GM12878 (cell line): ENCODE measurements at regions not wholly inside any gene's neighbourhood (a gene's known extent, or its start where the extent isn't known, plus 50 kb on each side); places are given as distances from the start of the nearest gene placed in this dataset.

ENCODE experiments used
- ATAC-seq: fragments of 200-7000 bp; cut with Tn5 transposase; 3 replicates; pipeline ENCODE4 v1.9.1; 2020; ENCODE audit warnings: mild to moderate bottlenecking, moderate library complexity
- BruUV-seq: library from RNA; stranded (reverse); fragments of 400-500 nt; replicated peaks from 2 replicates; lab custom pipeline; 2021; lab: Mats Ljungman, UMichigan
- CTCF ChIA-PET: fragments of 300-600 bp; sonication (Branson Sonifier 250); formaldehyde crosslinking; extraction: SDS; loops from one replicate; lab custom pipeline; 2021; ENCODE audit warnings: inconsistent platforms; lab: Yijun Ruan, JAX
- POLR2A ChIA-PET: fragments of 350-600 bp; formaldehyde crosslinking; extraction: SDS; loops from one replicate; lab custom pipeline; 2021; ENCODE audit warnings: inconsistent platforms; lab: Charles Lee
- RAD21 ChIA-PET: fragments of 300-600 bp; sonication (Branson Sonifier 250); formaldehyde crosslinking; loops from one replicate; lab custom pipeline; 2023; ENCODE audit warnings: antibody characterized with exemption; ENCODE audit not compliant: unreplicated experiment; lab: Charles Lee
- SMC1A ChIA-PET: fragments of 300-600 bp; sonication (Branson Sonifier 250); formaldehyde crosslinking; loops from one replicate; lab custom pipeline; 2023; ENCODE audit not compliant: unreplicated experiment, uncharacterized antibody; lab: Charles Lee
- DNase-seq: peaks from one replicate; pipeline ENCODE4 v3.0.0-alpha.2; 2011; ENCODE audit warnings: low read depth, low spot score
- FAIRE-seq: peaks from 3 replicates; lab custom pipeline; 2011; peaks lifted over from hg19 to GRCh38; lab: Jason Lieb, UNC
- H2AFZ ChIP-seq: 2 replicates; pipeline ENCODE4 v1.6.0; 2011; ENCODE audit warnings: low read depth, low read length, control low read depth; ENCODE audit not compliant: control insufficient read depth
- H3K27ac ChIP-seq: 2 replicates; pipeline ENCODE4 v1.5.1; 2011; ENCODE audit warnings: control low read depth; ENCODE audit not compliant: control insufficient read depth, insufficient read depth
- H3K27me3 ChIP-seq, 2 experiments: replicated peaks in 1 of 2; 2 replicates each; pipeline versions ENCODE4 v1.6.0 to v1.6.1; 2011; ENCODE audit warnings: low read length in 1 of 2; ENCODE audit not compliant: control insufficient read depth in 2 of 2, insufficient read depth in 2 of 2
- H3K36me3 ChIP-seq, 2 experiments: 2 replicates each; pipeline ENCODE4 v1.5.1; 2011; ENCODE audit warnings: low read length in 1 of 2; ENCODE audit not compliant: control insufficient read depth in 2 of 2, insufficient read depth in 2 of 2
- H3K4me1 ChIP-seq: 2 replicates; pipeline ENCODE4 v1.6.1; 2011; ENCODE audit warnings: mild to moderate bottlenecking, low read length, moderate library complexity, mixed read lengths; ENCODE audit not compliant: control insufficient read depth, insufficient read depth
- H3K4me2 ChIP-seq: 2 replicates; pipeline ENCODE4 v1.6.0; 2011; ENCODE audit warnings: control low read depth; ENCODE audit not compliant: control insufficient read depth, insufficient read depth
- H3K4me3 ChIP-seq: fragments of 200-600 bp; sonication (generic); 2 replicates; pipeline ENCODE4 v1.5.1; 2016
- H3K79me2 ChIP-seq: 2 replicates; pipeline ENCODE4 v1.6.0; 2011; ENCODE audit warnings: low read length; ENCODE audit not compliant: control insufficient read depth, insufficient read depth
- H3K9ac ChIP-seq: 2 replicates; pipeline ENCODE4 v1.8.0; 2011; ENCODE audit warnings: low read length, control low read depth, mixed read lengths; ENCODE audit not compliant: control insufficient read depth, insufficient read depth
- H3K9me3 ChIP-seq: replicated peaks from 3 replicates; pipeline ENCODE4 v1.5.1; 2011; ENCODE audit warnings: mild to moderate bottlenecking, low read length; ENCODE audit not compliant: control insufficient read depth, insufficient read depth
- H4K20me1 ChIP-seq: 2 replicates; pipeline ENCODE4 v1.6.0; 2011; ENCODE audit not compliant: control insufficient read depth, insufficient read depth
- BACH1 ChIP-seq: fragments of 450-650 bp; IDR thresholded peaks from 2 replicates; pipeline ENCODE4 v1.6.1; 2017; ENCODE audit warnings: mild to moderate bottlenecking, borderline replicate concordance
- EED ChIP-seq: sonication (generic); IDR thresholded peaks from 2 replicates; pipeline ENCODE4 v1.6.1; 2016; ENCODE audit warnings: antibody characterized with exemption, low read depth
- WGBS: methylation state at CpG from one replicate; pipeline ENCODE4 v1.1.6; 2016; ENCODE audit warnings: low lambda C conversion rate; ENCODE audit not compliant: insufficient replicate concordance, insufficient coverage; ENCODE audit errors: missing lambda C conversion rate; 5-methylcytosine and 5-hydroxymethylcytosine counted together
- in situ Hi-C: fragments of 300-500 bp; cut with MboI; formaldehyde crosslinking; loops from 9 replicates; pipeline ENCODE4 v1.14.3; 2018; ENCODE audit warnings: mixed read lengths
- intact Hi-C: fragments of 100-400 bp; cut with micrococcal nuclease; formaldehyde crosslinking; loops from one replicate; pipeline ENCODE4 v1.14.2; 2022; ENCODE audit not compliant: unreplicated experiment
- TF ChIP-seq, protein P1 (sequence below), 3 experiments: IDR thresholded peaks in 2 of 3; conservative IDR thresholded peaks in 1 of 3; 2 replicates each; pipeline ENCODE4 v1.5.1; 2011; ENCODE audit warnings: low read depth in 3 of 3, low read length in 3 of 3, mild to moderate bottlenecking in 3 of 3, control low read depth in 2 of 3, moderate library complexity in 2 of 3, inconsistent platforms in 1 of 3, mixed read lengths in 1 of 3; ENCODE audit not compliant: control insufficient read depth in 2 of 3, insufficient read depth in 1 of 3; ENCODE audit errors: extremely low read depth in 1 of 3

DNA sequence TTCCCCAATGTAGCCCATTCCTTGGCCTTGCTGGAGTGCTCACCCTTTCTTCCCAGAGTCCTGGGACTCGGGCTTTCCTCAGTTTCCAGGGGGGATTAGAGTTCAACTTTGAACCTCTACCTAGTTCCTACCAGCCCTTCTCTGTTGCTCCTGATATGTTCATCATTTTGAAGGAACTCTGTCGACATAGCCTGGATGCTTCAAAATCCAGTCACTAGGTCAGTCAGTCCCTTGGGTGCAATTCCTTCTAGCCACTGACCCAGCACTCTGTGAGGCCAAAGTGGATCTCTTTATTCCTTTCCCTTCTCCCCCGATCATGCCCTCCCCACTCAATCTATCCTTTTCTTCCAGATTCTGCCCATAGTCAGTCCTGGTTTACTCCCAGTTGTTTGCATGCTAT, 72.3 kb upstream of the TMCC3 start:
- Histone ChIP-seq H3K4me1 (peaks cover 24% of the 10 kb centered on the region), H3K27me3 (no peaks in the 10 kb centered on the region), H3K27ac (no peak overlapping the region), H3K36me3 (peaks cover 0 to 2% of the 10 kb centered on the region in 2 experiments; a peak in 1 of 4 replicates), H2AFZ (no peak overlapping the region), H3K9me3 (no peaks in the 10 kb centered on the region; the same call in 2 of the 3 replicates), H3K4me3 (no peak overlapping the region), H3K9ac (no peak overlapping the region), H3K4me2 (no peak overlapping the region), H4K20me1 (no peaks in the 10 kb centered on the region), H3K79me2 (peaks cover 14% of the 10 kb centered on the region)
- FAIRE-seq (no peak), ATAC-seq (no peak), DNase-seq (no peak)
- POLR2A ChIA-PET: interaction anchor here (1.3 to 2.6 kb wide), 2 partner anchors 33 to 152 kb away, joined by 3 to 8 read pairs; no protein-coding TSS in a partner anchor
- in situ Hi-C loops (no loop called here), intact Hi-C loops (loop anchor here (5.0 kb wide), 2 partner anchors 90 to 100 kb away; no protein-coding TSS in a partner anchor)
- RAD21 ChIA-PET: interaction anchor here (3.5 to 3.8 kb wide), 2 partner anchors 17 to 152 kb away, joined by 17 to 30 read pairs; no protein-coding TSS in a partner anchor
- SMC1A ChIA-PET: interaction anchor here (0.9 to 3.1 kb wide), 7 partner anchors 9 to 134 kb away, joined by 3 to 20 read pairs (median 3); no protein-coding TSS in a partner anchor
- WGBS: 100% methylated on average over 3 of the region's 3 CpGs
- no TSS peak for BruUV-seq
- CTCF ChIA-PET: interaction anchor here (0.7 to 2.8 kb wide), 7 partner anchors 9 to 1767 kb away, joined by 3 to 14 read pairs (median 4); partner anchors contain the start of gene CFAP54
- TF ChIP-seq, protein P1, sequence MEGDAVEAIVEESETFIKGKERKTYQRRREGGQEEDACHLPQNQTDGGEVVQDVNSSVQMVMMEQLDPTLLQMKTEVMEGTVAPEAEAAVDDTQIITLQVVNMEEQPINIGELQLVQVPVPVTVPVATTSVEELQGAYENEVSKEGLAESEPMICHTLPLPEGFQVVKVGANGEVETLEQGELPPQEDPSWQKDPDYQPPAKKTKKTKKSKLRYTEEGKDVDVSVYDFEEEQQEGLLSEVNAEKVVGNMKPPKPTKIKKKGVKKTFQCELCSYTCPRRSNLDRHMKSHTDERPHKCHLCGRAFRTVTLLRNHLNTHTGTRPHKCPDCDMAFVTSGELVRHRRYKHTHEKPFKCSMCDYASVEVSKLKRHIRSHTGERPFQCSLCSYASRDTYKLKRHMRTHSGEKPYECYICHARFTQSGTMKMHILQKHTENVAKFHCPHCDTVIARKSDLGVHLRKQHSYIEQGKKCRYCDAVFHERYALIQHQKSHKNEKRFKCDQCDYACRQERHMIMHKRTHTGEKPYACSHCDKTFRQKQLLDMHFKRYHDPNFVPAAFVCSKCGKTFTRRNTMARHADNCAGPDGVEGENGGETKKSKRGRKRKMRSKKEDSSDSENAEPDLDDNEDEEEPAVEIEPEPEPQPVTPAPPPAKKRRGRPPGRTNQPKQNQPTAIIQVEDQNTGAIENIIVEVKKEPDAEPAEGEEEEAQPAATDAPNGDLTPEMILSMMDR (IDR thresholded peaks at IDR 0.05 in 2 of 3, conservative IDR thresholded peaks at IDR 0.05 in 1 of 3; ENCODE audit: control insufficient read depth in 2 of 3, extremely low read depth in 1 of 3, insufficient read depth in 1 of 3, low read depth in 3 of 3, low read length in 3 of 3): no peak
- TF ChIP-seq EED: no peak
- no peak for TF ChIP-seq BACH1
